H1 (cell line): ENCODE measurements at regions not wholly inside any gene's neighbourhood (a gene's known extent, or its start where the extent isn't known, plus 50 kb on each side); places are given as distances from the start of the nearest gene placed in this dataset.

Experiments
- CTCF ChIA-PET: fragments of 300-600 bp; sonication (Branson Sonifier 250); formaldehyde crosslinking; loops from one replicate; lab custom pipeline; 2021; ENCODE audit not compliant: partially characterized antibody; lab: Charles Lee
- POLR2A ChIA-PET: fragments of 300-600 bp; sonication (Branson Sonifier 250); formaldehyde crosslinking; loops from one replicate; lab custom pipeline; 2021; ENCODE audit warnings: inconsistent platforms; ENCODE audit not compliant: partially characterized antibody; lab: Charles Lee
- DNase-seq, 2 experiments: peaks; one replicate each; pipeline versions ENCODE4 v3.0.0 to v3.0.0-alpha.2; 2010 to 2022; ENCODE audit warnings: low spot score in 2 of 2, low read depth in 1 of 2, mixed read lengths in 1 of 2
- FAIRE-seq: peaks from 2 replicates; lab custom pipeline; 2011; peaks lifted over from hg19 to GRCh38; lab: Jason Lieb, UNC
- H2AFZ ChIP-seq: 2 replicates; pipeline ENCODE4 v1.8.1; 2012; ENCODE audit warnings: low read length, inconsistent platforms
- H2AK5ac ChIP-seq: 2 replicates; pipeline ENCODE4 v1.6.1; 2013; ENCODE audit warnings: low read depth, low read length
- H2BK120ac ChIP-seq: replicated peaks from 2 replicates; pipeline ENCODE3; 2013; ENCODE audit warnings: low read depth, low read length, inconsistent platforms
- H2BK12ac ChIP-seq: 2 replicates; pipeline ENCODE4 v1.6.1; 2013; ENCODE audit warnings: low read depth, low read length
- H2BK15ac ChIP-seq: 2 replicates; pipeline ENCODE4 v1.6.1; 2013; ENCODE audit warnings: low read length
- H2BK20ac ChIP-seq: 2 replicates; pipeline ENCODE4 v1.6.1; 2013; ENCODE audit warnings: low read length
- H2BK5ac ChIP-seq: 2 replicates; pipeline ENCODE4 v1.6.1; 2013; ENCODE audit warnings: low read depth, low read length
- H3K14ac ChIP-seq: 2 replicates; pipeline ENCODE4 v1.6.1; 2013; ENCODE audit warnings: inconsistent platforms; ENCODE audit not compliant: insufficient read length
- H3K18ac ChIP-seq: 2 replicates; pipeline ENCODE4 v1.6.1; 2013; ENCODE audit warnings: low read length; ENCODE audit errors: extremely low read depth
- H3K23ac ChIP-seq: 2 replicates; pipeline ENCODE4 v1.6.1; 2013; ENCODE audit warnings: inconsistent platforms; ENCODE audit not compliant: insufficient read length
- H3K23me2 ChIP-seq: 2 replicates; pipeline ENCODE4 v1.6.1; 2013; ENCODE audit warnings: low read depth, low read length
- H3K27ac ChIP-seq: 2 replicates; pipeline ENCODE4 v1.6.1; 2011; ENCODE audit warnings: low read depth, low read length, inconsistent platforms
- H3K27me3 ChIP-seq, 4 experiments: replicated peaks in 1 of 4; 1 replicate in 1 of 4; 2 replicates in 3 of 4; pipeline versions ENCODE4 v1.6.1 to v1.8.1; 2011 to 2013; ENCODE audit warnings: low read length in 3 of 4, mild to moderate bottlenecking in 3 of 4, inconsistent platforms in 2 of 4, mixed read lengths in 2 of 4, moderate library complexity in 1 of 4; ENCODE audit not compliant: control insufficient read depth in 3 of 4, insufficient read depth in 3 of 4; ENCODE audit errors: extremely low read depth in 1 of 4
- H3K36me3 ChIP-seq, 4 experiments: 2 replicates each; pipeline versions ENCODE4 v1.6.1 to v1.8.1; 2011 to 2013; ENCODE audit warnings: mild to moderate bottlenecking in 4 of 4, low read length in 3 of 4, moderate library complexity in 2 of 4, control low read depth in 1 of 4, inconsistent platforms in 1 of 4; ENCODE audit not compliant: insufficient read depth in 4 of 4, control insufficient read depth in 2 of 4
- H3K4ac ChIP-seq: replicated peaks from 2 replicates; pipeline ENCODE3; 2013; ENCODE audit warnings: low read length, low read depth, mixed read lengths, inconsistent platforms; ENCODE audit not compliant: insufficient read length
- H3K4me1 ChIP-seq, 4 experiments: replicated peaks in 1 of 4; 1 replicate in 1 of 4; 2 replicates in 3 of 4; pipeline versions ENCODE4 v1.6.1 to v1.8.1; 2011 to 2013; ENCODE audit warnings: low read length in 3 of 4, inconsistent platforms in 2 of 4, mixed read lengths in 1 of 4; ENCODE audit not compliant: insufficient read depth in 4 of 4, control insufficient read depth in 3 of 4
- H3K4me2 ChIP-seq, 2 experiments: 2 replicates each; pipeline versions ENCODE4 v1.6.1 to v1.8.1; 2011 to 2013; ENCODE audit warnings: low read depth in 2 of 2, low read length in 2 of 2, control low read depth in 1 of 2, inconsistent platforms in 1 of 2, mild to moderate bottlenecking in 1 of 2; ENCODE audit not compliant: insufficient read depth in 1 of 2
- H3K4me3 ChIP-seq, 4 experiments: fragments of 200-600, 300-600 bp in 1 of 4; sonication (generic), shearing (Covaris generic), sonication (Bioruptor Twin) in 1 of 4; 2 replicates each; pipeline versions ENCODE4 v1.5.1 to v1.8.1; 2011 to 2016; ENCODE audit warnings: low read length in 4 of 4, low read depth in 3 of 4, control low read depth in 2 of 4, inconsistent platforms in 2 of 4, mild to moderate bottlenecking in 2 of 4, mixed read lengths in 1 of 4, moderate library complexity in 1 of 4; ENCODE audit not compliant: insufficient read depth in 2 of 4; ENCODE audit errors: extremely low read depth in 1 of 4
- H3K56ac ChIP-seq: replicated peaks from 2 replicates; pipeline ENCODE3; 2013; ENCODE audit warnings: low read depth, mild to moderate bottlenecking, mixed read lengths, low read length, inconsistent platforms; ENCODE audit not compliant: insufficient read length
- H3K79me1 ChIP-seq: 2 replicates; pipeline ENCODE4 v1.6.1; 2013; ENCODE audit warnings: low read depth, low read length, control low read depth
- H3K79me2 ChIP-seq, 2 experiments: 2 replicates each; pipeline versions ENCODE4 v1.6.1 to v1.8.1; 2012 to 2013; ENCODE audit warnings: low read length in 2 of 2, mild to moderate bottlenecking in 2 of 2, inconsistent platforms in 1 of 2; ENCODE audit not compliant: insufficient read depth in 2 of 2, control insufficient read depth in 1 of 2
- H3K9ac ChIP-seq, 4 experiments: replicated peaks in 1 of 4; 1 replicate in 1 of 4; 2 replicates in 3 of 4; pipeline versions ENCODE4 v1.6.1 to v1.8.1; 2011 to 2013; ENCODE audit warnings: low read depth in 3 of 4, low read length in 3 of 4, control low read depth in 2 of 4, mild to moderate bottlenecking in 2 of 4, moderate library complexity in 2 of 4, inconsistent platforms in 1 of 4; ENCODE audit errors: extremely low read depth in 1 of 4
- H3K9me3 ChIP-seq, 2 experiments: 2 replicates each; pipeline versions ENCODE4 v1.6.1 to v1.8.1; 2012 to 2013; ENCODE audit warnings: mild to moderate bottlenecking in 2 of 2, moderate library complexity in 2 of 2, control low read depth in 1 of 2, inconsistent platforms in 1 of 2, low read depth in 1 of 2, low read length in 1 of 2, mixed read lengths in 1 of 2; ENCODE audit not compliant: insufficient read depth in 2 of 2
- H4K20me1 ChIP-seq, 2 experiments: replicated peaks in 1 of 2; 2 replicates each; pipeline versions ENCODE3 to v1.8.1; 2011 to 2013; ENCODE audit warnings: inconsistent platforms in 2 of 2, low read length in 2 of 2, mild to moderate bottlenecking in 1 of 2; ENCODE audit not compliant: insufficient read depth in 2 of 2, control insufficient read depth in 1 of 2
- H4K5ac ChIP-seq: 2 replicates; pipeline ENCODE4 v1.6.1; 2013; ENCODE audit warnings: low read length, low read depth, mixed read lengths, inconsistent platforms; ENCODE audit not compliant: insufficient read length
- H4K8ac ChIP-seq: 2 replicates; pipeline ENCODE4 v1.8.0; 2013; ENCODE audit warnings: mild to moderate bottlenecking, moderate library complexity, low read length, inconsistent platforms; ENCODE audit not compliant: insufficient read depth; ENCODE audit errors: extremely low read depth
- H4K91ac ChIP-seq: replicated peaks from 2 replicates; pipeline ENCODE3; 2013; ENCODE audit warnings: low read length, mixed read lengths, inconsistent platforms; ENCODE audit not compliant: insufficient read length
- NRF1 ChIP-seq: IDR thresholded peaks from 2 replicates; pipeline ENCODE4 v1.6.1; 2011; ENCODE audit warnings: mild to moderate bottlenecking, low read depth, low read length, improper control_type of control experiment
- RXRA ChIP-seq: IDR thresholded peaks from 2 replicates; pipeline ENCODE4 v1.6.1; 2011; ENCODE audit warnings: low read depth, mild to moderate bottlenecking, low read length, moderate library complexity; ENCODE audit not compliant: insufficient read depth
- TEAD4 ChIP-seq: IDR thresholded peaks from 2 replicates; pipeline ENCODE4 v1.6.1; 2012; ENCODE audit warnings: low read depth, low read length, inconsistent platforms, mixed read lengths
- WGBS, 2 experiments: shearing (Covaris generic) in 1 of 2; methylation state at CpG; one replicate each; pipeline versions ENCODE4 v1.1.6 to v1.1.7; 2013 to 2015; ENCODE audit warnings: low lambda C conversion rate in 2 of 2, mixed read lengths in 2 of 2, inconsistent platforms in 1 of 2, low coverage in 1 of 2, missing lambda C conversion rate in 1 of 2; ENCODE audit not compliant: insufficient replicate concordance in 2 of 2, insufficient coverage in 1 of 2, insufficient read length in 1 of 2; ENCODE audit errors: extremely low coverage in 1 of 2, missing lambda C conversion rate in 1 of 2; 5-methylcytosine and 5-hydroxymethylcytosine counted together
- TF ChIP-seq, protein P1 (sequence below): IDR thresholded peaks from 2 replicates; pipeline ENCODE4 v1.6.1; 2012; ENCODE audit warnings: inconsistent platforms

DNA sequence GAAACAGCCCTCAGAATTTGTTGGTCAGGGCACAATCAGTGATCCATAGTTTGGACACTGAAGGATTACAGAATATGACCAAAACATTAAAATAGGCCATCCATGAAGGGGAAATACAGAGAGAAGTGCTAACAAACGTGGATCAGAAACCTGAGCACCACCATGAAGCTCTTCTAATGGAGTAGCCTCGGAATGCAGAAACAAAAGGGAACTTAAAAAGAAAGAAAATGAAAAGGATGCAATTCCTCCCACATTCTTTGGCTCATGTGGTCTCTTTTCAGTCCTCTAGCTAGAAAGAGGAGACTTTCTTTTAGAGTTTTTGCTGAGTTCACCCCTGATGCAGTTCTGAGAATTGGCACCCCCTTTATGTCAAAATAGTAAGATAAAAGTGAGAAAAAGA is 989.8 kb upstream of the B3GALT2 start:
- FAIRE-seq = peak; percentile 48
- 40% methylated on average over 2 of the region's 2 CpGs; no CpG with 5 or more reads in 1 of the 2 experiments for WGBS, 2 experiments
- DNase-seq = peak in 1 of 2 experiments; percentile 2

More for the DNA sequence above, 989.8 kb upstream of the B3GALT2 start:
- no peak overlapping the region for H3K4ac ChIP-seq
- H3K23me2 ChIP-seq = no peaks in the 10 kb centered on the region
- H2BK15ac ChIP-seq = no peak overlapping the region
- no peak overlapping the region for H3K18ac ChIP-seq
- no peaks in the 10 kb centered on the region for H3K9me3 ChIP-seq
- H2AFZ ChIP-seq = peak overlapping the region; percentile 97
- H4K20me1 ChIP-seq = no peaks in the 10 kb centered on the region
- H3K4me1 ChIP-seq = peaks cover 0 to 7% (median 3%) of the 10 kb centered on the region in 4 experiments; a peak in 1 of 7 replicates
- H4K5ac ChIP-seq = peak overlapping the region; percentile 54
- no peak overlapping the region for H3K23ac ChIP-seq
- POLR2A ChIA-PET = no interaction called here
- H3K4me2 ChIP-seq = no peak overlapping the region; a peak in 1 of 4 replicates
- H2AK5ac ChIP-seq = no peak overlapping the region
- H3K9ac ChIP-seq = no peak overlapping the region
- CTCF ChIA-PET = no interaction called here
- no peak overlapping the region for H4K8ac ChIP-seq
- H3K36me3 ChIP-seq = no peaks in the 10 kb centered on the region
- peak overlapping the region; percentile 75 for H2BK120ac ChIP-seq
- H3K4me3 ChIP-seq = no peak overlapping the region
- no peak overlapping the region for H3K27ac ChIP-seq
- no peak overlapping the region for H3K56ac ChIP-seq
- no peaks in the 10 kb centered on the region for H3K79me1 ChIP-seq
- H3K79me2 ChIP-seq = no peaks in the 10 kb centered on the region
- H2BK12ac ChIP-seq = peak overlapping the region; percentile 50; the same call in 1 of the 2 replicates
- H3K27me3 ChIP-seq = no peaks in the 10 kb centered on the region
- TF ChIP-seq, protein P1, sequence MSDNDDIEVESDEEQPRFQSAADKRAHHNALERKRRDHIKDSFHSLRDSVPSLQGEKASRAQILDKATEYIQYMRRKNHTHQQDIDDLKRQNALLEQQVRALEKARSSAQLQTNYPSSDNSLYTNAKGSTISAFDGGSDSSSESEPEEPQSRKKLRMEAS = no peak
- TF ChIP-seq TEAD4 = peak; percentile 90
- TF ChIP-seq NRF1 = no peak
- no peak for TF ChIP-seq RXRA
- no peak overlapping the region for H3K14ac ChIP-seq
- H4K91ac ChIP-seq = peak overlapping the region; percentile 52
- peak overlapping the region; percentile 35; the same call in 1 of the 2 replicates for H2BK5ac ChIP-seq
- no peak overlapping the region for H2BK20ac ChIP-seq
